ENCODE measurements at regions not wholly inside any gene's neighbourhood (a gene's known extent, or its start where the extent isn't known, plus 50 kb on each side); places are given as distances from the start of the nearest gene placed in this dataset.

DNA sequence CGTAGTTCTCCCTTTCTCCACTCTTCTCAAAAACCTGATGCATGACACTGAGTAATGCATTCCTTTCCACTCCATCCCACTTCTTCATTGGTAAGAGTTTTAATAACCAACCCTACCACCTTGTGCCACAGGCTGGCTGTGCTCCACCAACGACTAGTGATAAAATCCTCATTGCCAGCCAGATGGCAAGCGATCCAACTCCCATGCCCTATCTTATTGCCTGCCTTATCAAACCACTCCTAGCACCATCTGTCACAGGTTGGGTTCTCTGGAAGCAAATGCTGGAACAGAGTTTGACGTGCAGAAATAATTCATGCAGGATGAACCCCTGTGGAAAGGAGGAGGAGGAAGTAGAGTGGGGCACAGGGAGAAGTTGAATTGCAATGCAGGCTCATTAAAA, 99.5 kb downstream of the CHD9NB start:
- peaks cover 0 to 6% (median 0%) of the 10 kb centered on the region in 7 donors for H3K9me3 Mint-ChIP-seq
- ATAC-seq (ENCODE audit: low read depth in 2 of 2), result no peak
- Histone ChIP-seq H3K36me3 (ENCODE audit: control insufficient read depth, insufficient read depth, low read length) (no peaks in the 10 kb centered on the region), H3K9me3 (ENCODE audit: control insufficient read depth in 2 of 2, low read length in 2 of 2) (no peaks in the 10 kb centered on the region), H3K4me3 (ENCODE audit: low read depth, low read length) (no peak overlapping the region), H3K27me3 (ENCODE audit: control insufficient read depth, insufficient read depth, low read length) (no peaks in the 10 kb centered on the region), H3K27ac (ENCODE audit: insufficient read depth, low read length, poor library complexity, severe bottlenecking) (no peak overlapping the region), H3K4me1 (ENCODE audit: control insufficient read depth, insufficient read depth, low read length, poor library complexity, severe bottlenecking) (no peaks in the 10 kb centered on the region)
- H3K4me3 Mint-ChIP-seq, result no peak overlapping the region
- H3K36me3 Mint-ChIP-seq, result no peaks in the 10 kb centered on the region
- H3K4me1 Mint-ChIP-seq, result no peaks in the 10 kb centered on the region
- no peak overlapping the region for H3K27ac Mint-ChIP-seq
- DNase-seq, result no peak
- H3K27me3 Mint-ChIP-seq, result no peaks in the 10 kb centered on the region

DNA sequence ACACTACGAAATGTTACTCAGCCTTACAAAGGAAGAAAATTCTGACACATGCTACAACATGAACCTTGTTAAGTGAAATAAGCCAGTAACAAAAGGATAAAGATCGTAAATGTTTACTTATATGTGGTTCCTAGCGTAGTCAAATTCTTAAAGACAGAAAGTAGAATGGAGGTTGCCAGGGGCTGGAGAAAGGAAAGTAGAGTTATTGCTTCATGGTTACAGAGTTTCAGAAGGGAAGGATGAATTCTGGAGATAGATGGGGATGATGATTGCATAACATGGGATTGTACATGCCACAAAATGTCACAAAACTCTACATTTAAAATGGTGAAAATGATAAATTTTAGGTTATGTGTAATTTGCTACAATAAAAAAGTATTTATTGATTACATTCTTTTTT, 103.8 kb downstream of the CHD9NB start:
- Mint-ChIP-seq H3K36me3 (no peaks in the 10 kb centered on the region), H3K27me3 (no peaks in the 10 kb centered on the region), H3K4me3 (no peak overlapping the region), H3K9me3 (peaks cover 0 to 8% (median 2%) of the 10 kb centered on the region in 7 donors), H3K27ac (no peak overlapping the region), H3K4me1 (no peaks in the 10 kb centered on the region)
- Histone ChIP-seq H3K4me3 (ENCODE audit: low read depth, low read length) (no peak overlapping the region), H3K4me1 (ENCODE audit: control insufficient read depth, insufficient read depth, low read length, poor library complexity, severe bottlenecking) (no peaks in the 10 kb centered on the region), H3K27me3 (ENCODE audit: control insufficient read depth, insufficient read depth, low read length) (no peaks in the 10 kb centered on the region), H3K9me3 (ENCODE audit: control insufficient read depth in 2 of 2, low read length in 2 of 2) (peaks cover 0 to 2% of the 10 kb centered on the region in 2 experiments), H3K36me3 (ENCODE audit: control insufficient read depth, insufficient read depth, low read length) (no peaks in the 10 kb centered on the region), H3K27ac (ENCODE audit: insufficient read depth, low read length, poor library complexity, severe bottlenecking) (no peak overlapping the region)
- DNase-seq (no peak), ATAC-seq (ENCODE audit: low read depth in 2 of 2) (no peak)

DNA sequence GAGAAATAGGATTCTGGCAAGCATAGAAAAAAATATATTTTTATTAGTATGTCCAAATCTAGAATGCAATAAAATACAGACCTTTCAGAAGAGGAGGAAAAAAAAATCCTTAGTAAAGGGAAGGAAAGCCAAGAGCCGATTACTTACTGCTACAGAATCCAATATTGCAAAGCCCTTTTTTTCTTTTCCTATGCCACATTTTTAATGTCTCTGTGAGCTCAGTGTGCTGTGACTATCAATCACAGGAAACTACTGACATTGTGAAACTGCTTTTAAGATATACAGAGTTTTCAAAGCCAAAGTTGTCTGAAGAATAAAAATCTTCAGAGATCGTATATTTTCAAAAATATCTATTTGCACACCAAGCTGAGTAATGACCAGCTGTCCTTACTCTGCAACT, 120.4 kb downstream of the CHD9NB start:
- no peak overlapping the region for H3K27ac ChIP-seq (ENCODE audit: insufficient read depth, low read length, poor library complexity, severe bottlenecking)
- no peaks in the 10 kb centered on the region for H3K9me3 ChIP-seq (ENCODE audit: control insufficient read depth in 2 of 2, low read length in 2 of 2)
- ATAC-seq (ENCODE audit: low read depth in 2 of 2) (no peak), DNase-seq (no peak)
- Mint-ChIP-seq H3K4me3 (no peak overlapping the region), H3K9me3 (peaks cover 0 to 2% (median 0%) of the 10 kb centered on the region in 7 donors), H3K27ac (no peak overlapping the region), H3K27me3 (no peaks in the 10 kb centered on the region), H3K4me1 (peaks cover 0 to 2% (median 0%) of the 10 kb centered on the region in 4 donors), H3K36me3 (no peaks in the 10 kb centered on the region)
- no peaks in the 10 kb centered on the region for H3K27me3 ChIP-seq (ENCODE audit: control insufficient read depth, insufficient read depth, low read length)
- no peaks in the 10 kb centered on the region for H3K4me1 ChIP-seq (ENCODE audit: control insufficient read depth, insufficient read depth, low read length, poor library complexity, severe bottlenecking)
- no peak overlapping the region for H3K4me3 ChIP-seq (ENCODE audit: low read depth, low read length)
- H3K36me3 ChIP-seq (ENCODE audit: control insufficient read depth, insufficient read depth, low read length), result no peaks in the 10 kb centered on the region

DNA sequence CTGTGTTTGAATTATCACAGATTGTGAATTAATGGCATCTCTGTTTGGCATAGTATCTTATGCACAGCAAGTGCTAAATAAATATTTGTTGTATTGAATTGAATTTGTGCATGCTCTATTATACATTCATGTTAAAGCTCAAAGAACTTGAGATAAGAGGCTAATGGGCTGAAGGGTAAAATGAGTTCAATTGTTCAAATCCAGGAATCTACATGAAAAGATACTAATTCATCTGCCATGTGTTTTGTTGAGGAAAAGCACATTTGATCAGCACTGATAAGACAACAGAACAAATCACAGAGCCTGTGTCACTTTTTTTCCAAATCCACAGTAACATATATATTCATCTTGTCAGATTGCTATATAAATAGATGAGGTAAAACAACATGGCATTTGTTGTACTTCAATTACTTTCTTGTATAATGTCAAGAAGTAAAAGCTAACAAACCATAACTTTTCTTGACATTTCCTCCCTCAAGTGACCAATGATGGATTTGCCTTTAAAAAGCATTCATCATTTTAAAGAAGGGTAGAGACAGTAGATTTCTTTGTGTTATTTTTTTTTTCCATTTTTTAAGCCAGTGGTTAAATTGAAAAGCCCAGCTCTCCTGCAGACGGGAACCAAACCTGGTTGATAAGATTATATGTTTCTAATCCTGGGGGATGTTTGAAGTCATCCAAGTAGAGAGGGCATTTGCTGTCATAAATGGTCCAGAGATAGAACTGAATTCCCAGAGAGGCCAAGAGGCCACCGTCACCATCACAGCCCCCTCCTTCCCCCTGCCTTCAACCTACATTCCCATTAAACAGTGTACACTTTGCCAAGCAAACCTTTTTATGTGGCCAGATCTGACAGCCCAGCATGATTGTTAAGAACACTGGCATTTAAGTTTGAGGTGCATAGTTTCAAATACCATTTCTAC, 123.0 kb downstream of the CHD9NB start:
- H3K9me3 Mint-ChIP-seq, result peaks cover 0 to 3% (median 0%) of the 10 kb centered on the region in 7 donors
- H3K4me1 Mint-ChIP-seq, result peaks cover 0 to 2% (median 0%) of the 10 kb centered on the region in 4 donors

DNA sequence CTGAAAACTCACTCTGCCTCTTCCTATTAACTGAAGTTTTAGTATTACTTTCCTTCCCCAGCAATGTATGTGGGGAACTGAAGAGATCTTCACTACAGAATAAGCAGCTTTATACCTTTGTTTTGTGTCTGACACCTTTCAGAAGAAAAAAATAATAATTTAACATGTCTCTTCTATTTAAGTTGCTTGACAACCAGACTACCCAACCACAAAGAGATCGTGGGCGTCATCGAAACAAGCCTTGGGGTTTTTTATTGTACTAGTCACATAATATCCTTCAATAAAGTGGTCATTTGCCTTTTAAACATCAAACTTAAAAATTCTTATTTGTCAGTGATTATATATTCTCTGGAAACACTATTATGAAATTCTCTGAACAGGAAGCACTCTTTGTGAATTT, 123.7 kb downstream of the CHD9NB start:
- no peak for DNase-seq
- no peaks in the 10 kb centered on the region for H3K36me3 Mint-ChIP-seq
- H3K4me3 ChIP-seq (ENCODE audit: low read depth, low read length), result no peak overlapping the region
- ATAC-seq (ENCODE audit: low read depth in 2 of 2), result no peak
- no peaks in the 10 kb centered on the region for H3K4me1 ChIP-seq (ENCODE audit: control insufficient read depth, insufficient read depth, low read length, poor library complexity, severe bottlenecking)
- peaks cover 0 to 2% (median 0%) of the 10 kb centered on the region in 4 donors for H3K4me1 Mint-ChIP-seq
- no peak overlapping the region for H3K27ac Mint-ChIP-seq
- H3K27me3 Mint-ChIP-seq, result no peaks in the 10 kb centered on the region
- no peak overlapping the region for H3K4me3 Mint-ChIP-seq
- H3K27ac ChIP-seq (ENCODE audit: insufficient read depth, low read length, poor library complexity, severe bottlenecking), result no peak overlapping the region
- H3K9me3 ChIP-seq (ENCODE audit: control insufficient read depth in 2 of 2, low read length in 2 of 2), result no peaks in the 10 kb centered on the region
- H3K36me3 ChIP-seq (ENCODE audit: control insufficient read depth, insufficient read depth, low read length), result no peaks in the 10 kb centered on the region
- no peaks in the 10 kb centered on the region for H3K27me3 ChIP-seq (ENCODE audit: control insufficient read depth, insufficient read depth, low read length)
- H3K9me3 Mint-ChIP-seq, result peaks cover 0 to 3% (median 0%) of the 10 kb centered on the region in 7 donors

More for the DNA sequence above, 123.0 kb downstream of the CHD9NB start:
- ATAC-seq (ENCODE audit: low read depth in 2 of 2) (no peak), DNase-seq (no peak)
- Mint-ChIP-seq H3K36me3 (no peaks in the 10 kb centered on the region), H3K27me3 (no peaks in the 10 kb centered on the region), H3K4me3 (no peak overlapping the region), H3K27ac (no peak overlapping the region)
- H3K36me3 ChIP-seq (ENCODE audit: control insufficient read depth, insufficient read depth, low read length), result no peaks in the 10 kb centered on the region
- no peak overlapping the region for H3K27ac ChIP-seq (ENCODE audit: insufficient read depth, low read length, poor library complexity, severe bottlenecking)
- H3K4me3 ChIP-seq (ENCODE audit: low read depth, low read length), result no peak overlapping the region
- H3K27me3 ChIP-seq (ENCODE audit: control insufficient read depth, insufficient read depth, low read length), result no peaks in the 10 kb centered on the region
- H3K4me1 ChIP-seq (ENCODE audit: control insufficient read depth, insufficient read depth, low read length, poor library complexity, severe bottlenecking), result no peaks in the 10 kb centered on the region
- no peaks in the 10 kb centered on the region for H3K9me3 ChIP-seq (ENCODE audit: control insufficient read depth in 2 of 2, low read length in 2 of 2)

DNA sequence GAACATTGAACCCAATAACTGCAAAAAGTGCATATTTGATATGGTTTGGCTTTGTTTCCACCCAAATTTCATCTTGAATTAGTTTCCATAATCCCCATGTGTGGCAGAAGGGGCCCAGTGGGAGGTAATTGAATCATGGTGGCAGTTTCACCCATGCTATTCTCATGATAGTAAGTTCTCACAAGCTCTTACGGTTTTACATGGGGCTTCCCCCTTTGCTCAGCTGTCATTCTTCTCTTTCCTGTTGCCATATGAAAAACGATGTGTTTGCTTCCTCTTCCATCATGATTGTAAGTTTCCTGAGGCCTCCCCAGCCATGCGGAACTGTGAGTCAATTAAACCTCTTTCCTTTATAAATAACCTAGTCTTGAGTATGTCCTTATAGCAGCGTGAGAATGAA, 127.6 kb downstream of the CHD9NB start:
- Mint-ChIP-seq H3K27ac (no peak overlapping the region), H3K4me3 (no peak overlapping the region), H3K36me3 (no peaks in the 10 kb centered on the region)

DNA sequence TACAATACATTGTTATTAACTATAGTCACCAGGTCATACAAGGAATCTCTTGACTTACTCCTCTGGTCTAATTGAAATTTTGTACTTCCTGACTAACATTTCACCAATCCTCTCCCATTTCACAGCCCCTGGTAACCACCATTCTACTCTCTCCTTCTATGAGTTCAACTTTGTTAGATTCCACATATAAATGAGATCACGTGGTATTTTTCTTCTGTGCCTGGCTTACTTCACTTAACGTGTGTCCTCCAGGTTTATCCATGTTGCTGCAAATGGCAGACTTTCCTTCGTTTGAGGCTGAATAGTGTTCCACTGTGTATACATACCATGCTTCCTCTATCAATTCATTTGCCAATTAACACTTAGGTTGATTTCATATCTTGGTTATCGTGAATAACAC, 128.5 kb downstream of the CHD9NB start:
- DNase-seq, result no peak
- no peak for ATAC-seq (ENCODE audit: low read depth in 2 of 2)
- no peaks in the 10 kb centered on the region for H3K27me3 Mint-ChIP-seq
- H3K27ac Mint-ChIP-seq, result no peak overlapping the region
- Histone ChIP-seq H3K27me3 (ENCODE audit: control insufficient read depth, insufficient read depth, low read length) (peaks cover 2% of the 10 kb centered on the region), H3K4me3 (ENCODE audit: low read depth, low read length) (no peak overlapping the region), H3K27ac (ENCODE audit: insufficient read depth, low read length, poor library complexity, severe bottlenecking) (no peak overlapping the region), H3K9me3 (ENCODE audit: control insufficient read depth in 2 of 2, low read length in 2 of 2) (no peaks in the 10 kb centered on the region), H3K4me1 (ENCODE audit: control insufficient read depth, insufficient read depth, low read length, poor library complexity, severe bottlenecking) (no peaks in the 10 kb centered on the region), H3K36me3 (ENCODE audit: control insufficient read depth, insufficient read depth, low read length) (no peaks in the 10 kb centered on the region)
- H3K4me3 Mint-ChIP-seq, result no peak overlapping the region
- H3K4me1 Mint-ChIP-seq, result no peaks in the 10 kb centered on the region
- H3K9me3 Mint-ChIP-seq, result peaks cover 0 to 6% (median 0%) of the 10 kb centered on the region in 7 donors
- H3K36me3 Mint-ChIP-seq, result no peaks in the 10 kb centered on the region

More for the DNA sequence above, 127.6 kb downstream of the CHD9NB start:
- DNase-seq (no peak), ATAC-seq (ENCODE audit: low read depth in 2 of 2) (no peak)
- Mint-ChIP-seq H3K27me3 (no peaks in the 10 kb centered on the region), H3K9me3 (peaks cover 0 to 6% (median 0%) of the 10 kb centered on the region in 7 donors), H3K4me1 (no peaks in the 10 kb centered on the region)
- no peaks in the 10 kb centered on the region for H3K9me3 ChIP-seq (ENCODE audit: control insufficient read depth in 2 of 2, low read length in 2 of 2)
- no peak overlapping the region for H3K27ac ChIP-seq (ENCODE audit: insufficient read depth, low read length, poor library complexity, severe bottlenecking)
- peaks cover 2% of the 10 kb centered on the region for H3K27me3 ChIP-seq (ENCODE audit: control insufficient read depth, insufficient read depth, low read length)
- H3K36me3 ChIP-seq (ENCODE audit: control insufficient read depth, insufficient read depth, low read length), result no peaks in the 10 kb centered on the region
- H3K4me1 ChIP-seq (ENCODE audit: control insufficient read depth, insufficient read depth, low read length, poor library complexity, severe bottlenecking), result no peaks in the 10 kb centered on the region
- no peak overlapping the region for H3K4me3 ChIP-seq (ENCODE audit: low read depth, low read length)

DNA sequence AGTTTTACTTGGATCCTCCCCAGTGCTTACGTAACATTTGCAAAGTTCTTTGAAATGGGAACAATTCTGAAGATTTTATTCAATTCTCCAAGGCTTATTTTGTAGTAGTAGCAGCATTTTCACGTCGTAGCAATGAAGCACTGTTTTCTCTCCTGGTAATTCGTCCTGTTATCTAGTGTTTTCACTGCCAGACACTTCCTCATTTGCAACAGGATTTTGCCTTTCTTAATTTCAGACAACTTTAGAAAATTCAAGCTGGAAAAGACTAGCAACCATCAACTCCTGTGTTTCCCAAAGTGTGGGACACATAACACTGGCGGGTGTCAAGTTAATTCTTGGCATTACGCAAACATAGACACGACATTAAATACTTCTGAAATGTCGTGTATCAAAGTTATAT, 131.6 kb downstream of the CHD9NB start:
- Mint-ChIP-seq H3K27me3 (peaks cover 6% of the 10 kb centered on the region), H3K4me3 (no peak overlapping the region), H3K27ac (no peak overlapping the region), H3K36me3 (no peaks in the 10 kb centered on the region), H3K4me1 (no peaks in the 10 kb centered on the region), H3K9me3 (peaks cover 0 to 6% (median 1%) of the 10 kb centered on the region in 7 donors)
- DNase-seq (no peak), ATAC-seq (ENCODE audit: low read depth in 2 of 2) (no peak)
- Histone ChIP-seq H3K4me1 (ENCODE audit: control insufficient read depth, insufficient read depth, low read length, poor library complexity, severe bottlenecking) (no peaks in the 10 kb centered on the region), H3K4me3 (ENCODE audit: low read depth, low read length) (no peak overlapping the region), H3K27me3 (ENCODE audit: control insufficient read depth, insufficient read depth, low read length) (peaks cover 2% of the 10 kb centered on the region), H3K36me3 (ENCODE audit: control insufficient read depth, insufficient read depth, low read length) (no peaks in the 10 kb centered on the region), H3K27ac (ENCODE audit: insufficient read depth, low read length, poor library complexity, severe bottlenecking) (no peak overlapping the region), H3K9me3 (ENCODE audit: control insufficient read depth in 2 of 2, low read length in 2 of 2) (no peaks in the 10 kb centered on the region)

All from CD4-positive, CD25-positive, alpha-beta regulatory T cell (primary cell).